C4-2B (cell line): ENCODE measurements at regions not wholly inside any gene's neighbourhood (a gene's known extent, or its start where the extent isn't known, plus 50 kb on each side); places are given as distances from the start of the nearest gene placed in this dataset.
A peak's percentile ranks its signal among the peaks of the same experiment; 100 is the strongest.

Source experiments
- H3K27ac ChIP-seq: fragments of 450-650 bp; 2 replicates; pipeline ENCODE4 v1.5.1; 2017
- ZFX ChIP-seq: fragments of 450-650 bp; IDR thresholded peaks from 2 replicates; pipeline ENCODE4 v1.6.1; 2017
- TF ChIP-seq, protein P1 (sequence below): fragments of 450-650 bp; conservative IDR thresholded peaks from 2 replicates; pipeline ENCODE4 v1.5.1; 2017; ENCODE audit warnings: mild to moderate bottlenecking

DNA sequence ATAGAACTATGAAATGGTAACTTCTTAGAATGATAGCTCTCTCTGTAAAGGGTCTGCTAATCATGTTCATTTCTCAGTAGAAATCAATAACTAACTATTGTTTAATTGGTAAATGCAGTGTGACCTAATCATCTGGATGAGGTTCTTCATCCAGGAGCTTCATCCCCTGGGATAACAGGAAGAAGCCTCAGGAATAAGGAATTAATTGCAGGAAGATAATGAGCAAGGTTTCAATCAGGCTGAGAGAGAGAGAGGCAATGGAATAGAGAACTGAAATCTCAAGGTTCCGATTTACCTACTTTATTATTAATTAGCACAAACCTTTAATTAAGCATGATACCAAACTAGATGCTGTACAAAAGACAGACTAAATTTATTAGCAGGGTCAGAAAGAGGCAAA is 499.7 kb downstream of the MAT2B start:
- no peak overlapping the region for H3K27ac ChIP-seq
- TF ChIP-seq ZFX, result no peak
- TF ChIP-seq, protein P1, sequence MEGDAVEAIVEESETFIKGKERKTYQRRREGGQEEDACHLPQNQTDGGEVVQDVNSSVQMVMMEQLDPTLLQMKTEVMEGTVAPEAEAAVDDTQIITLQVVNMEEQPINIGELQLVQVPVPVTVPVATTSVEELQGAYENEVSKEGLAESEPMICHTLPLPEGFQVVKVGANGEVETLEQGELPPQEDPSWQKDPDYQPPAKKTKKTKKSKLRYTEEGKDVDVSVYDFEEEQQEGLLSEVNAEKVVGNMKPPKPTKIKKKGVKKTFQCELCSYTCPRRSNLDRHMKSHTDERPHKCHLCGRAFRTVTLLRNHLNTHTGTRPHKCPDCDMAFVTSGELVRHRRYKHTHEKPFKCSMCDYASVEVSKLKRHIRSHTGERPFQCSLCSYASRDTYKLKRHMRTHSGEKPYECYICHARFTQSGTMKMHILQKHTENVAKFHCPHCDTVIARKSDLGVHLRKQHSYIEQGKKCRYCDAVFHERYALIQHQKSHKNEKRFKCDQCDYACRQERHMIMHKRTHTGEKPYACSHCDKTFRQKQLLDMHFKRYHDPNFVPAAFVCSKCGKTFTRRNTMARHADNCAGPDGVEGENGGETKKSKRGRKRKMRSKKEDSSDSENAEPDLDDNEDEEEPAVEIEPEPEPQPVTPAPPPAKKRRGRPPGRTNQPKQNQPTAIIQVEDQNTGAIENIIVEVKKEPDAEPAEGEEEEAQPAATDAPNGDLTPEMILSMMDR, result no peak

DNA sequence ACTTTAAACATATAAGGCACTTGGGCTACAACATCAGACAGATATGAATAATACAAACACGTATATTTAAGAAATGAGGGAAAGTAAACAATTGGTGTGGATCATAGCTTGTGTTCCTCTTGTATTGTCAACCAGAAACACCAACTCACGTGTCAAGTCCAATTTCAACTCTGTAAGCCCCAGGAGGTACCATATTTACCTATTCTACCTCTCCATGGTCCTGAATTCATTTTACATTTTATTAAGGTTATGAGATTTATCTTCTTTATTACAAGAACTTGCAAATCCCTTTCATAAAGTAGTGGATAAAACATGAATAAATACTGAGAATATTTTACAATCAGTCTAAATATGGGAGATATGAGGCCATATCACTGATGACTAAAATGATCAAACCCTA is 501.6 kb downstream of the MAT2B start:
- TF ChIP-seq, protein P1, result no peak
- TF ChIP-seq ZFX, result no peak

DNA sequence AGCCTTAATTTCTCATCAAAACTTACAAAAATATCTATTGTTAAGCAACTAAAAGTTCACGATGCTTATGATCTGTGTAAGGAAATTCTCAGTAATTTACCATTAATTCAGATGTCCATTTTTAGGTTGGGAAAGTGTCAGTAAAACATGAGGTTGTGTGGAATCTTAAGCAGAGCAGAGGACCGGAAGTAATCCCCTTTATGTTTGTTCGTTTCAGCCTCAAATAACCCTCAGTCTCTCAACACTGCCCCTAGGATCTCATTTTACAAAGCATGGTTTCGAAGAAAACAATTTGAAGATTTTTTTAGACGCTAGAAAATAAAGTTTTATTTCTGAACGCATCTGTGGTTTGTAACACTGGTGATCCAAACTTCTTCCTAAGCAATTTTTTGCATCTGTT is 504.2 kb downstream of the MAT2B start:
- no peak overlapping the region for H3K27ac ChIP-seq
- no peak for TF ChIP-seq ZFX
- TF ChIP-seq, protein P1, result no peak

More for the DNA sequence above, 501.6 kb downstream of the MAT2B start:
- no peak overlapping the region for H3K27ac ChIP-seq

DNA sequence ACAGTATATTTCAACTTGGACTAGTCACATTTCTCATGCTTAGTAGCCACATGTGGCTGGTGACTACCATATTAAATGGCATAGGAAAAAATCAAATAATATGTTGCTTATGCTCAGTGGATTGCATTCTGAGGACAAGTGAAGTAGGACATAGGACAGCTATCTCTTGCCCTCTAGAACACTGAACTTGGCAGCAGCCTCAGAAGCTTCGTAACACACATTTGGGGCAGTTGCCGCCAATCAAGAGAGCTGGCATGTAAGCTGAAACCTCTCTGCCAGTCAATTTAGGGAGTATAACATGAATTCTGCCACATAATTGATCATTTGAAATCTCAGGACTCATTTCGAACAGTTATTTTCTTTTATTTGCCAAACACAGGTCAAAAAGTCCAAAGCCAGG is 505.5 kb downstream of the MAT2B start:
- H3K27ac ChIP-seq, result no peak overlapping the region
- no peak for TF ChIP-seq ZFX
- TF ChIP-seq, protein P1, result no peak

DNA sequence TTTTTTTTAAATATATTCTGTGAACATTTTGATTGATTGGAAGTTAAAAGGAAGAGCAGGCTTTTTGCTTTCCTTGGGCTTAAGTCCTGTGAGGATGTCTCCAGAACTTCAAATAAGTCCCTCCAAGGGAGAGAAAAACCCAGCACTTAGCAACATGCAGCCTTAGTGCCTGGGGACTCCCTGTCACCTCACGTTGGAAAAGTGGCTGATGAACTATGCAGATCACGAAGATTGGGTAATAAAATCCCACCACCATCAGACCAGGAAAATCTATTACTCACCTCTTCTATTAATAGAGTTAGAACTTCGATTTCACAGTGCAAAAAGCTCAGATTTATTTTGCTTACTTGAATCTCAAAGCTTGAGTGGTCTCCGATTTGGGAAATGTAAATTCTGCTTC is 507.0 kb downstream of the MAT2B start:
- H3K27ac ChIP-seq, result no peak overlapping the region
- no peak for TF ChIP-seq ZFX

DNA sequence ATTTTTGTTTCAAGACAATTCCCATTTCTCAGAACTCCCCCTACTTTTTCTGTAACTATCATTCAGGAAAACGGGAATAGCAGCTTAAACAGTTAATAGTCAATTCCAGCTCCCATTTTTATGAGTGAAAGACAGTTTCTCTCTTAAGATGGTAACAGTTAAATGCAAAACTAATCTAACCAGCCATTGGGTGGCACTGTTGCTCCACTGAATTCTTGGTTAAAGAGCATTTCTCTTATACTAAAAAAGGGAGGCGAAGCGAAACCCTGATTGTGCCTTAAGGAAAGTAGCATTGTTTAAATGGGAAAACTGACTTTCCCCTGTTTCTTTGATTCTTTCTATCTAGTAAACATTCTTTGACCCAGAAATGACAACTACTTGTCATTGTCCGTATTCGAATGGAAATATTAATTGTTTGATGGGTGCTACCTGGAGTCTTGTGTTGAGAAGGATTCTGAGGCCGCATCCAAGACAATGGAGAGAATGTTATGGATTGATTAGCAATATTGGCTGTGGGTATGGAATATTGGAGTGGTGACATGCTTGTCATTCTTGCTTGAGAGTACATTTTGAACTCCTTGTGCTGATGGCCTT is 507.8 kb downstream of the MAT2B start:
- TF ChIP-seq, protein P1, result peak; percentile 84
- TF ChIP-seq ZFX, result no peak
- H3K27ac ChIP-seq, result no peak overlapping the region

DNA sequence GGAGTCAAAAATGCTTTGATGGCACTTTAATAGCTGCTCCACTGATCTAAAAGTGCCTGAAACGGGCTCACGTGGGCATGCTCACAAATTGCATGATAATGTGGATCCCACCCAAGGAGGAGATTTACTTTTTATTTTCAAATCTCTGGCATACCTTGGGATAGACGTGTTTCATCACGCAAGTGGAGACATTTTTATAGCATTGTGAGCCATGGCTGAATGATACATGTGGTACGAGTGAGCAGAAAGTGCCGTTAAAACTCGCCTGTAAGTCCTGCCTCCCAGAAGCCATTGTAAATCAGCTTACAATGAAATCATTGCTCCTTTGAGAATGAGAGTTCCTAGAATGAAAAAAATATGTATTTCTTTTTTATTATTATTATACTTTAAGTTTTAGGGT is 514.7 kb downstream of the MAT2B start:
- TF ChIP-seq ZFX, result no peak
- TF ChIP-seq, protein P1, result no peak
- H3K27ac ChIP-seq, result no peak overlapping the region

DNA sequence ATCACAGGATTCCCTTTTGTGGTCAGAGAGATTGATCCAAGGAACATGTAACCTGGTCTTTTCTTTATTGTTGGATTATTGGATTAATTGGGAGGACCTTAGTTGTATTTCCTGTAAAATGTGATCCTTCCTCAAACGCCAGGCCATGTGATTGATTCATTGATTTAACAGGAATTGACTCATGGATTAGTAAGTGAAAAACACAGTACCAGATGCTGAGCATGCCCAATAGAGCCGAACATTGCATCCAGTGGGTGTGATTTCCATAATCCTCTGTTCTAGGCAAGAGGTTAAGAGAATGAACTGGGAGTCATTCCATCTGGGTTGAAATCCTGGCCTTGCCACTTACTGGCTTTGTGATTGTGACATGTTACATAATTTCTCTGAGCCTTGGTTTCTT is 522.3 kb downstream of the MAT2B start:
- H3K27ac ChIP-seq, result no peak overlapping the region
- TF ChIP-seq, protein P1, result no peak
- TF ChIP-seq ZFX, result no peak
